Liver (tissue), 3 donors: ENCODE measurements at regions not wholly inside any gene's neighbourhood (a gene's known extent, or its start where the extent isn't known, plus 50 kb on each side); places are given as distances from the start of the nearest gene placed in this dataset.

Experiments
- ATF3 ChIP-seq: IDR thresholded peaks from 2 replicates; pipeline ENCODE4 v1.6.1; 2016; ENCODE audit warnings: antibody characterized with exemption
- CTCF ChIP-seq: fragments of 150-350 bp; IDR thresholded peaks from 2 replicates; pipeline ENCODE4 v1.5.1; 2017; ENCODE audit warnings: improper control_type of control experiment, low read depth, low read length; ENCODE audit not compliant: missing input control
- GABPA ChIP-seq, 2 donors: IDR thresholded peaks in 1 of 2; conservative IDR thresholded peaks in 1 of 2; 2 replicates each; pipeline ENCODE4 v1.6.1; 2016; ENCODE audit warnings: antibody characterized with exemption in 2 of 2, mild to moderate bottlenecking in 1 of 2, moderate library complexity in 1 of 2
- MAX ChIP-seq: IDR thresholded peaks from 2 replicates; pipeline ENCODE4 v1.6.1; 2016; ENCODE audit warnings: antibody characterized with exemption
- RAD21 ChIP-seq, 2 donors: IDR thresholded peaks; 2 replicates each; pipeline ENCODE4 v1.6.1; 2016; ENCODE audit warnings: antibody characterized with exemption in 2 of 2, mild to moderate bottlenecking in 2 of 2
- donor health status: healthy.
- donor health status: healthy.

- TF ChIP-seq CTCF (no peak), MAX (no peak), ATF3 (no peak), GABPA (IDR thresholded peaks at IDR 0.05 in 1 of 2, conservative IDR thresholded peaks at IDR 0.05 in 1 of 2) (no peak), RAD21 (IDR thresholded peaks at IDR 0.05) (no peak)
Observed at GRCh38 chr1:83101406-83101805, 897.5 kb downstream of the TTLL7 start.
